NCI-H2171 treated with DMSO at 0.1 percent for 48 hours (cell line): ENCODE measurements at regions not wholly inside any gene's neighbourhood (a gene's known extent, or its start where the extent isn't known, plus 50 kb on each side); places are given as distances from the start of the nearest gene placed in this dataset.
"Not testable (repeated sequence)": the region's sequence is repeated elsewhere in the genome, so short reads cannot be mapped to it uniquely, and the experiment has no call there.

Experiments
- DNase-seq: peaks from one replicate; lab custom pipeline; 2025; lab: John Stamatoyannopoulos, UW

DNA sequence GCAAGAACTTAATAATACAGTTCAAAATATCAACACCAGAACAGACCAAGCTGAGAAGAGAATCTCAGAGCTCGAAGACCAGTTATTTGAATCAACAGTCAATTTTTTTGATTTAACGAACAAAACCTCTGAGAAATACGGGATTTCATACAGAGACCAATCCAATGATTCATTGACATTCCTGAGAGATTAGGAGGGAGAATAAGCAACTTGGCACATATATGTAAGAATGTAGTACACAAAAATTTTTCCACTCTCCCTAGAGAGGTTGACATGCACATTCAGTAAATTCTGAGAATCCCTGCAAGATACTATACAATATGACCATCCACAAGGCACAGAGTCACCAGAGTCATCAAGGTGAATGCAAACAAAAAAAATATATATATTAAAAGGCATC, 1577.3 kb upstream of the C9orf72 start:
- DNase-seq = no peak

DNA sequence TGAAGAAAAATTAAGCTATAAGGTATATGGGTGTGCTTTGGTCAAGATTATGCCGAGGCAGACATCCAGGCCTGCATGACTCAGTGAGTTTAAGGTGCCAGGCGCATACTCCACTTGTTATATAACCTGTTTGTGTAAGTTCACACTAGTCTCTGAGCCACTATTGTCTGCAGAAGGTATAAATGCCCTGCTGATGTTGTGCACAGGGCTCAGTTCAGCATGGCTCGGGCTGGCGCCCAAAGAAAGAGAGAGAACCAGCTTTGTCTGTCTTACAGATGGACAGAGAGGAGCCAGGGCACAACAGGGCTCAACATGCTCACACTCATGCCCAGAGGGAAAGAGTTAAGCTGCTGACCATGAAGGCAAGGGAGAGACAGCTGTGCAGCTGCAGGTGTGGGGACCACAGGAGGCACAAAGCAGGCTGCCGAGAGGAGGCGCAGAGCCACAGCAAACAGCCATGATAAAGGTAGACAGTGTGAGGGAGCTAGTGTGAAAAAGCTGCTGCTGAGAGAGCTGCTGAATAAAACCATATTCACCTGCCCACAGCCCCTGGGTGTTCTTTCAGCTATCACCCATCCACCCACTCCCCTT, 1587.6 kb upstream of the C9orf72 start:
- no peak for DNase-seq

DNA sequence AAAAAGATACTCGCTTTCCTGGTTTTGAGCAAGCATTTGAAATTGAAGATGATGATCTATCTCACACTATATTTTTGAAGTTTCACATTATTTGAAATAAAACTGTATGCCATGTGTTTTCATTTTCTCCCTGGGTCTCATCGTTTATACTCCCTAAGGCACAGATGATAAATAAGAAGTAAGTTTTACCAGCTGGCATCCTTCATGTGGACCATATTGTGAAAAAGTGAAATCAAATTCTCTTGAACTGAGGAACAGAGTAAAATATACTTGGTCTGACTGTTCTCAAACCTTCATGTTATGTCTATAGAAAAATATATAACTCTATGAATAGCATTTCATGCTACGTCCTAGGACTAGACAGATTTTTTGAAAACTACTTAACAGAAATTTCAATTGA, 1600.9 kb upstream of the C9orf72 start:
- no peak for DNase-seq

DNA sequence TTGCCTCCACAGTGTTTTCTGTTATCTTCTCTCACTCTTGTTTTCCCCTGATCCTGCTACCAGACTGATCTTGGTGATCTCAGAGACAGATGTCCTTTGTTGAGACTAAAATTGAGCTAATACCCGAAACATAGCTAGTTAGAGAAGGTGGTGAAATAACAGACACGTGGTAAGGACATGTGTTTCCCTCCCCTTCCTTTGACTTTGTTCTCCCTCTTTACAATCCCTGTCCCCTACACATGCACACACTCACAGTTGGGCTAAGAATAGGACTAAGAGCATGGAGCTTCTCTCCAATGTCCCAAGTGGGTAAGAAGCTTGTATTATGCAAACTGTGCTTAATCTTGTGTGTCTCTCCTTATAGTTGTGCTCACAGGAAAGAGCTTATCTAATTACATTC, 1603.0 kb upstream of the C9orf72 start:
- no peak for DNase-seq

DNA sequence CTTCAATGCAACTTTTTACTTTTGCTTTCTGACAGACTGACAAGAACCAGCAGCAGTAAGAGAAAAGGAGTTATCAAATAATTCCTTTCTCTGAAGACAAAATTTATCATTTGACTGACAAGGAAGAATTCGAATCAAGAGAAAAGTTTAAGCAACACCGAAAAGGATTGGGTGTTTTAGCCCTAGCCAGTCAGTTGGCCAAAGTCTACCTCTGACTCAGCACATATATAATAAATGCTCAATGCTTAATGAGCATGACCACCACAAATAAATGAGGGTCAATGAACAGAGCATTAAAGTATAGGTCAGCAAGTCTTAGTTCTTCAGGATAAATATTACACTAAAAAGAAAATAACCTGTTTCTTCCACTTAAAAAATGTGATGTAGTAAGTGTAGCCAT, 1603.5 kb upstream of the C9orf72 start:
- no peak for DNase-seq

DNA sequence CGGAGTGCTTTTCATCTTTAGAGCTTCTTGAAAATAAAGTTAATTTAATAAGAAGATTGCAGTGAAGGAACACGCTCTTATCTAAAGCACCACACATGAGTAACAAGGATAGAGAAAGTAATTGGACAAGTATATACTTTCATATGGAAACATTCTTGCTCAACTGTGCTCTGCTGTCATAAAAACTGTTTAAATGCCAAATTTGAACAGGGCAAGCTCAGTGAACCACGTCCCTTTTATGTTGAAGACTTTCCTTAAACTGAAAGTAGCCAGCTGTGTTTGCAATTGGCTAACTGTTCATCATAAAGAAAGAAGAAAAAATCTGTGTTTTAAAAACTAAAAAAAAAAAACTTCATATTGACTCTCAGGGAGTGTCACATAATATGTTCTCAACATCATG, 1610.7 kb upstream of the C9orf72 start:
- no peak for DNase-seq

DNA sequence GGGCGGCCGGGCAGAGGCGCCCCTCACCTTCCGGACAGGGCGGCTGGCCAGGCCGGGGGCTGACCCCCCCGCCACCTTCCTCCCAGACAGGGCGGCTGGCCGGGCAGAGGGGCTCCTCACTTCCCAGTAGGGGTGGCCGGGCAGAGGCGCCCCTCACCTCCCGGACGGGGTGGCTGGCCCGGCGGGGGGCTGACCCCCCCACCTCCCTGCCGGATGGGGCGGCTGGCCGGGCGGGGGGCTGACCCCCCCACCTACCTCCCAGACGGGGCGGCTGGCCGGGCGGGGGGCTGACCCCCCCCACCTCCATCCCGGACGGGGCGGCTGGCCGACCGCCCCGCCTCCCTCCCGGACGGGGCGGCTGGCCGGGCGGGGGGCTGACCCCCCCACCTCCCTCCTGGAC, 1615.5 kb upstream of the C9orf72 start:
- not testable (repeated sequence) for DNase-seq

DNA sequence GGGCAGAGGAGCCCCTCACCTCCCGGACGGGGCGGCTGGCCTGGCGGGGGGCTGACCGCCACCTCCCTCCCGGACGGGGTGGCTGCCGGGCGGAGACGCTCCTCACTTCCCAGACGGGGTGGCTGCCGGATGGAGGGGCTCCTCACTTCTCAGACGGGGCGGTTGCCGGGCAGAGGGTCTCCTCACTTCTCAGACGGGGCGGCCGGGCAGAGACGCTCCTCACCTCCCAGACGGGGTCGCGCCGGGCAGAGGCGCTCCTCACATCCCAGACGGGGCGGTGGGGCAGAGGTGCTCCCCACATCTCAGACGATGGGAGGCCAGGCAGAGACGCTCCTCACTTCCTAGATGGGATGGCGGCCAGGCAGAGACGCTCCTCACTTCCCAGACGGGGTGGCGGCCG, 1615.9 kb upstream of the C9orf72 start:
- not testable (repeated sequence) for DNase-seq

DNA sequence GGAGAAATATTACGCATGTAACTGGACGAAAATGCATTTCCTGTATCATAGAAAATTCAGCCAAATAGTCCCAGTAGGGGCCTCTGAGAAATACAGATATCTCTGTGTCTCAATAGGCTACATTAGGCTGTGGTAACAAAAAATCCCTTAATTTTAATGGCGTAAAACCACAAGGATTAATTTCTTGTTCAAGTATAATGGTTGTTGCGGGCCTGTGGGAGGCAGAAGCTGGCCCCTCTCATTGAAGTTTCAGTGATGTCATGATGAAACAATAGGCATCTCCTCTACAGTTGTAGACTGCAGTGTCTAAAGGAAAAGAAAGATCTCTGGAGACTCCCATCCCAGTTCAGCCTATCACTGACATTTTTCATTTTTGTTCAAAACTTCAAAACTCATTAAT, 1625.6 kb upstream of the C9orf72 start:
- no peak for DNase-seq

DNA sequence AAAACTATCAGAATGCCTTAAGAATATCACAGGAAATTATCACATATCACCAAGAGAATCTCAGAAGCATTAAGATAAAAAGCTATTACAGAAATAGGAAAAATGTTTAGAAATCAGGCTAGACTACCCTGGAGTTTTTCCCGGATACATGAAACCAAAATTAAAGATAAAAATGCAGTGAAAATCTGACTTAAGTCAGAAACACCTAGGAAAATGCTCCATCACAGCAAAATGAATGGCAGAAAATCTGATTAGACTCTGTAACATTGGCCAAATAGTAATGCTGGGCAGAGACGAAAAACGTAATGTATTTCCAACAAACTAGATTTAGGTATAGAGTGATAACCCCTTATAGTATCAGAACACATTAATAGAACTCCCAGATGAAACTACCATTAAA, 1626.7 kb upstream of the C9orf72 start:
- no peak for DNase-seq

DNA sequence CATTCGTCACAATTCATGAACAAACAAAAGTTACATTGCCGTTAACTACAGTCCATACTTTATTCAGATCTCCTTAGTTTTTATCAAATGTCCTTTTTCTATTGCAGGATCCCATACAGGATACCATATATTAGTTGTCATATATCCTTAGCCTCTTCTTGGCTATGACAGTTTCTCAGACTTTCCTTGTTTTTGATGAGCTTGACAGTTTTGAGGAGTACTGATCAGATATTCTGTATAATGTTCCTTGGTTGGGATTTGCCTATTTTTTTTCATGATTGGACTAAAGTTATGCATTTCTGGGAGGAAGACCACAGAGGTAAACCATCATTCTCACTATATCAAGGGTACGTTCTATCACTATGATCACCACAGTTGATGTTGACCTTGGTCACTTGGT, 1627.4 kb upstream of the C9orf72 start:
- no peak for DNase-seq

DNA sequence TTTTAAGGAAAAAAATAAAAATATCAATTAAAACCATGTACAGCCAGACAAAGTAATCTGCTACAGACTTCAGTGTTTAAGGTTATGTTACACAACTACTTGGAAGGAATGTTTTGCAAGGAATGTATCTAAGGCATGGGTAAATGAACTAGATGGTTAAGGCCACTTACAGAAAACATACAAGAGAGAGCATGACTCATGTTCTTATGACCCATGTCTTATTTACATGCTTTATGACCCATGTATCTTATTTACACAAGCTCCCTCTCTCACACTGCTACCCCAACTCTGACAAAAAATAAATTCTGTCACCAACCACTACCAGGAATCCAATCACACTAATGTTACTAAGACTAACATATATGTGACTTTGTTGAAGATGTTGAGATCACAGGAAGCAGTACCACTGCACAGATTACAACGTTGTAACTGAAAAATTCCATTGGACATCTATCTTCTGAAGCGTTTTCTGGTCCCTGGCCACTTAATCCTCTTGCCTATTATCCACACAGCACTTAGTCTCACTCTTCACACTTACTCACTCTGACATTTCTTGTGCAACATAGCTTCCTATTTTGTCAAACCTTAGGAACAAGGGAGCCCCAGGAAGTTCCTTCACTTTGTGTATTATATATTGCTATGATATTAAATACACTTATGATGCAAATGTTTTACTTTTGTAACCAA, 1630.1 kb upstream of the C9orf72 start:
- no peak for DNase-seq

DNA sequence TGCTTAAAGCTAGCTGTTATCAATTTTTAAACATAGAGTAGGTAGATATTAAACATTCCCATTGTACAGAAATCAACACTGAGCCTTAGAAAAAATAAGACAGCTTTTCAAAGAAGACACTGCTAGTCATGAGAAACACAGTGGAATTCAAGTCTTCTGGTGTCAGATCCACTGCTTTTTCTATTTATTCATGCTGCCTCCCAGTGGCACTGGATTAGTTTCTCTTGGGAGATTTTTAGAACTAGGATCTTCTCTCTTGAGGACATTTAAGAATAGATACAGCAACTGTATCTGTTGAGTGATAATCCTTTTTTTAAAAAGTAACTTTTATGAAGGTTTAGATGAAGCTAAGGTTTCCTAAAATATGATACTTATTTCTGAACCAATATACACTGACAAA, 1635.4 kb upstream of the C9orf72 start:
- no peak for DNase-seq

DNA sequence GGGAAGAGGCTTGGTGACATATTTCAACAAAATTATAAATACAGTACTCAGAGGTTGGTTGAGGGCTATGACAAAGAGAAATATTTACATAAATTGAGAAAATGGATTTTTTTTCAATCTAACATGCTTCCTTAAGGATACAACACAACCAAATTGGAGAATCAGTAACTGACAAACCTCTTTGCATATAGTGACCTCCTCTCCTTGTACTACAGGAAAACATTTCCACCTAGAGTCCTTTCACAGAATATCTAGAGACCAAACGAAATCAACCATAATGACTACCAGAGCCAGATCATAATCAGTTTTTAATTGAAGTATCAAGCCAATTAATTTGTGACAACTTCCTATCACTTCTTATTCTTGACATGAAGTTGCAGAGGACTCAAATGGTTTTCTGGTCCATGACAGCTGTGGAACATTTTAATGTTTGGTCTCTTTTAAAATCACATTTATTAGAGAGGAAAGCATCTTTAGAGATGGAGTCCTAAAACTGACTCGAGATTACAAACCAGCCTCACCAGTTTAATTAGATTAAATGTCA, 1636.5 kb upstream of the C9orf72 start:
- DNase-seq = no peak

DNA sequence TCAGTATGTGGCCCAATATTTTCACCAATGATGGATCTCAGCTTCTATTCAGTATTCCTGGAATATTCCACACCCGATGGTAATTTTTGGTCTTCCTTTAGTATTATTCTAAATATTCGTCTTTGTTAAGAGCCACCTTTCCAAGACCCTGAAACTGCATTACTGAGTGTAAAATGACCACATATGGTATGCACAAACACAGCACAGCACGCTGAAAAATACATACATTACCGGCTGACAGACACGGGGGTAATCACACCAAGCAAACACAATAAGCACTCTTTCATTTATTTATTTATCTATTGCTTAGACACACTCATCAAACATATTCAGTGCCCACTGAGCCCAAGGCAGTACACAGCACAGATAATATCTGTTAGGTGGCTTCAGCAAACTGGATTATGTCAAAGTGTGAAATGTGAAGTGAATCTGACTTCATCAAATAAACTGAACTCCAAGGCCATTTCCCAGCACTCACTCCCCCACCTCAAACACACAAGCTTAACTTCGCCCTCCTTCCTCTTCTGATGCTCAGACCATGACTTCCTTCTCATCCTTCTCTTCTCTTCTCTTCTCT, 1637.8 kb upstream of the C9orf72 start:
- no peak for DNase-seq

DNA sequence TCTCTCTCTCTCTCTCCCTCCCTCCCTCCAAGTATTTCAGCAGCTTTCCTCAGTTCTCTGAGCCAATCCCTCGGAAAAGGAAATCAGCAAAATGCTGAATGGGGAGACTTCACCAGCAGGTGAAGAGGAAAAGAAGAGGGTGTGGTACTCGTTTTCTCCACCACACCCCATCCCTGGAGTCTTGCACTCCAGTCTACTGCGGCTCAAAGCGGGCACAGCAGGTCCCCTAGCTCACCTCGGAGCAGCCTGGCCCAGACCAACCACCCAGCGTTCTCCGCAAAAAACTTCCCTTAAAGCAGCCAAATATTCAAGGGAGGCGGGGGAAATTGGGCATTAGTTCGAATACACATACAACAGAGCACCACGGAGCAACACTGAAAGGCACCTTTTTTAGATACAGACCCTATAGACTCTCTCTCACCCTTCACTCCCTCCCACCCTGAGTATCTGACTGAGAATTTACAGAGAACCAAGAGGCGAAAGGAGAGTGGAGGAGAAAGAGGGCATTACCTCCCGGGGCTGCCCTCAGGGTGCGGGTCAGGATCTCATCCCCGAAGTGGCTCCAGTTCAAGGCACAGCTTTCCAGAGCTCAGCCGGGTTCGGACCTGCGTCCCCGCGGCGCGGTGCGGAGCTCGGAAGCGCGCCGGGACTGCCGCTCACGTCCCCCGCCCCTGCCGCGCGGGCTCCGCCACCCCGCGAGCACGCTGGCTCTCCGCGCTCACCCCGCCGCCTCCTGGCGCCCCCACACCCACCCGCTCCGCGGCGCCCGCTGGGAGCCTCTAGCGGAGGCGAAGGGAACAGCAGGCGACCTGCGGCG, 1638.5 kb upstream of the C9orf72 start:
- peak; percentile 74 for DNase-seq

DNA sequence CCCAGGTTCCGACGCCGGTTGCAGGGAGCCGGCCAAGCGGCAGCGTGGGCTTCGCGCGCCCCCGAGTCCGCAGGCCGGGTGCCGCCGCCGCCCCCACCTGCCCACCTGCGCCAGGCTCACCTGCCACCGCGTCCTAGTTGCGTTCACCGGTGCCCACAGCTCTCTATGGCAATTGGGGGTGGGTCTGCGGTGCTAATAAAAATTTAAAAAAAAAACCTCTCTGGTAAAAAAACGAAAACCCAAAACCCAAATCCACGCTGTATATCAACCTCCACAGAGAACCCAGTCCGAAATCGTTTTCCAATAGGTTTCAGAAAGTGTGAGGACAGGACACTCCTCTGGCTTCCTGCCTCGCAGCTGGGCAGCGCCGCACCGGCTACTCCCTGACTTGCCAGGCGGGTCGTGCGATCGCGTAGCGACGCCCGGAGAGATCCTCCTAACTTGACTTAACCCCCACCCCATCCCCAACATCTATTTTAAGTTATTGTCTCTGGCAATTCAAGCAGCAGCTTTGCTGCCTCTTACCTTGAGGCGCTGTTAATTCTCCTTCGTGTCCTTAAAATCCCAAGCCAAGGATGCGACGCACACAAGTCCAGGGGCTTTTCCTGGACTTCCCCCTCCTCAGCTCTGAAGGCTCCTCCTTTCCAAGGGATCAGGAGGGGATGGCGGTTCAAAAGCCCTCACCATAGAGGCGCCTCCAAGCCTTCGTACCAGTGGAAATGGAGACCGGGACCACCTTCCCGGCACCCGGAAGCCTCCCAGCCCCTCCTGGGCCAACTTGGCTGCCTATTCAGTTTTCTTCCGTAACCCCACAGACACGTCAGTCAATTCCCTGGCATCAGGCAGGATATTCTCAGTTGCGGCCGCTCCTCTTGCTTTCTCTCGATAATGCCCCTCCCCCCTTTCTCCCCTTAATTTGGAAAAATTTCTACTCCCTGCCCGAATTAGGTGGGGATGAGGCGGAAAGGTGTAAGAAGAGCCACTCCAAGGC, 1639.4 kb upstream of the C9orf72 start:
- DNase-seq = peak; percentile 41

DNA sequence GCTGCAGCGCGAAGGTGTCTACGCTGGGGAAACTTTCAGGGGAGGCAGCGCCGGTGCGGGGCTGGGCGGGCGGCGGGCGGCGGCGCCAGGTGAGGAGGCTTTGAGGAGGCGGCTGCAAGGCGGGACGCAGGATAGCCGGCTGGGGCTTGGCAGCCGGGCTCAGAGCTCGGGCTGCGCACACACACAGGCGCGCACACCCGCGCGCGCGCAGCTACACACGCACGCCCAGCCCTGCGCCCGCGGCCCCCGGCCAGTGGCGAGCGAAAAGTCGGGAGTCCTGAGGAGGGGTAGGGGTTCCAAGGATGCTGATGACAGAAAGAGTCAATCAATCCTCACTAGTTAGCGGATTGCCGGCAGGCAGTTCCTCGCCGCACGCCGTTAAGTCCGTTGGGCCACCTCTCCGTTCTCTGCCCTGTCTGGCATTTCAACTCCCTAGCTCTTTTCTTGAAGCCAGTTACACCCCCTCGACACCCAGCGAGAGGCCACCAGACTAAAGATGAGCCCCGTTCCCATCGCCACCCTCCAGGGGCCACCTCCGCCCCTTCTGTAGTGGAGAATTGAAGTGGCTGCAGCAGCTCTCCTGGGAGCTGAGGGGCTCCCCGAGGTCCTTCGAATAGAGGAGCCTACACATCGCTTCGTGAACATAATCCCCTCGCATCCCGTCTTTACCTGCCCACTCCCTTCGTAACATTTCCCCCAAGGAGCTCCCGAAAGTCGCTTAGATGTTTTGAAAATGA, 1640.3 kb upstream of the C9orf72 start, which contains the start of gene LINGO2:
Gene LINGO2, minus strand, starts transcription at position 185 of the 737 bp plus-strand sequence.
- DNase-seq = peak; percentile 86

DNA sequence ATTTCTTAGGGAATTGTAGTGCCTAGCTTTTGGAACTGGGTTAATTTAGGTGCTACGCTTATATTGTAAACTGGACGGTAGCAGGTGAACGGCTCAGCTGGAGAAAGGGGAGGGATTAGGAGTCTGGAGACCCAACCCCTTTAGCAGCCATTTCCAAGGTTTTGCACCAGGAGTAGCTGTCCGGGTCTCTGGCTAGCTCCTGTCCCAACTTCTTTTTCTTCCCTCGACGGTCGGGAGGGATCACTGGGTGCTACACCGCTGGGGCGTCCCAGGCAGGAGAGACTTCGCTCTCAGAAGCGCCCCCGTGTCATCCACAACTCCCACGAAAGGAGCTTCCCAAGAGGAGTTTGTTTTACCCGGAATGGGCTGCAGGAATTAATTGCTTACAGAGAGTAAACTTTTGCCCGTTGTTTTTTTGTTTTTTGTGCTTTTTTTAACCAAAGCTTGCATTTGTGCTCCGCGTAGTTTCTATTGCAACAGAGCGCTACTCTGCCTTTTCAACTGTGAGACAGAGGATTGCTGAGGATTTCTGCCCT, 1640.9 kb upstream of the C9orf72 start:
- peak; percentile 88 for DNase-seq

DNA sequence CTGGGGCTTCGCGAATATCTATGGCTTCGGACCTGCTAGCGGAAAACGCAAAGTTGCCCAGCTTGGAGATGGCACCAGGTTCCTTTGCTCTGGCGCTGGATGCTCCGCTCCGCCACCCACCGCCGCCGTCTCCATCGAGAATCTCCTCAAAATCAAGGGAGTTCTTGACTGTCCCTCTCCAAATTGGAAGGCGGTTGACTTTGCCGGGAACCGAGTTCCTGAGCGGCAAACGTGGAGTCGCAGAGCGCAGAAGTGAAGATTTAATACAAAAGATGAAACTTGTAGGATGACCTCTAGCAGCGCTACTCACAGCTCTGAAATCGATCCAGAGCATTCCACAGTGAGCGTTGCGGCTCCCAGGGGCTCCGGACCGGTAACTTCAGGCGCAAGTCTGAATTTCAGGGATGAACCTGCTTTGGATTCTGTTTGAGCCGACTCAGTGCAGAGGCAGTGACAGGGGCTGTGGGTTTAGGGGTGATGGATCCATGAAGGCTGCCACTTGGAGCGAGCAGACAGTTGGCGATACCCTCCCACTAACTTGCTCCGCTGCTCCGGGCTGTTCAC, 1641.5 kb upstream of the C9orf72 start:
- DNase-seq = no peak
